PC-3 (cell line): ENCODE measurements at regions not wholly inside any gene's neighbourhood (a gene's known extent, or its start where the extent isn't known, plus 50 kb on each side); places are given as distances from the start of the nearest gene placed in this dataset.

Experiments
- ATAC-seq: fragments of 200-7000 bp; cut with Tn5 transposase; 2 replicates; pipeline ENCODE4 v1.9.1; 2020; ENCODE audit warnings: mild to moderate bottlenecking, moderate library complexity
- BruUV-seq: library from RNA; stranded (reverse); fragments of 400-500 nt; replicated peaks from 2 replicates; lab custom pipeline; 2021; lab: Mats Ljungman, UMichigan
- CTCF ChIA-PET: fragments of 300-600 bp; sonication (Branson Sonifier 250); formaldehyde crosslinking; loops from one replicate; lab custom pipeline; 2022; ENCODE audit warnings: antibody characterized with exemption; lab: Charles Lee
- POLR2A ChIA-PET: fragments of 300-600 bp; sonication (Branson Sonifier 250); formaldehyde crosslinking; loops from one replicate; lab custom pipeline; 2022; ENCODE audit warnings: antibody characterized with exemption; ENCODE audit not compliant: unreplicated experiment; lab: Charles Lee
- DNase-seq: peaks from one replicate; pipeline ENCODE4 v3.0.0-alpha.2; 2015
- H2AFZ ChIP-seq: fragments of 300-600 bp; sonication (generic); 2 replicates; pipeline ENCODE4 v1.6.0; 2016; ENCODE audit warnings: antibody characterized with exemption, low read length
- H3F3A ChIP-seq: fragments of 300-600 bp; sonication (generic); one replicate; pipeline ENCODE4 v1.6.0; 2017; ENCODE audit warnings: antibody characterized with exemption, low read length, control low read depth, mild to moderate bottlenecking; ENCODE audit not compliant: unreplicated experiment
- H3K27ac ChIP-seq: fragments of 300-600 bp; sonication (generic); 2 replicates; pipeline ENCODE4 v1.5.1; 2016; ENCODE audit warnings: mild to moderate bottlenecking, low read length
- H3K27me3 ChIP-seq: fragments of 300-600 bp; sonication (generic); 2 replicates; pipeline ENCODE4 v1.6.1; 2016; ENCODE audit warnings: low read length, mixed read lengths
- H3K36me3 ChIP-seq: fragments of 300-600 bp; sonication (generic); 2 replicates; pipeline ENCODE4 v1.6.1; 2016; ENCODE audit warnings: low read depth, mixed run types, low read length, mixed read lengths
- H3K4me1 ChIP-seq: fragments of 300-600 bp; sonication (generic); 2 replicates; pipeline ENCODE4 v1.5.1; 2016; ENCODE audit warnings: low read length; ENCODE audit not compliant: insufficient read depth
- H3K4me2 ChIP-seq: fragments of 300-600 bp; sonication (generic); 2 replicates; pipeline ENCODE4 v1.6.0; 2016; ENCODE audit warnings: low read length
- H3K4me3 ChIP-seq: fragments of 300-600 bp; sonication (generic); 2 replicates; pipeline ENCODE4 v1.5.1; 2016; ENCODE audit warnings: mild to moderate bottlenecking, low read length, mixed read lengths
- H3K79me2 ChIP-seq: fragments of 300-600 bp; sonication (generic); 2 replicates; pipeline ENCODE4 v1.6.1; 2017; ENCODE audit warnings: low read length, mixed read lengths
- H3K9ac ChIP-seq: fragments of 300-600 bp; sonication (generic); 2 replicates; pipeline ENCODE4 v1.6.0; 2016; ENCODE audit warnings: mild to moderate bottlenecking, low read length
- H3K9me2 ChIP-seq: fragments of 300-600 bp; sonication (generic); replicated peaks from 2 replicates; pipeline ENCODE4 v1.6.1; 2016; ENCODE audit warnings: mixed run types, low read length, mixed read lengths
- H3K9me3 ChIP-seq: fragments of 300-600 bp; sonication (generic); 2 replicates; pipeline ENCODE4 v1.6.1; 2016; ENCODE audit warnings: low read length, mixed read lengths
- H4K20me1 ChIP-seq: fragments of 300-600 bp; sonication (generic); 2 replicates; pipeline ENCODE4 v1.6.1; 2016; ENCODE audit warnings: low read length, mixed read lengths
- CTCF ChIP-seq: fragments of 300-600 bp; sonication (generic); conservative IDR thresholded peaks from 2 replicates; pipeline ENCODE4 v1.5.1; 2017; ENCODE audit warnings: antibody characterized with exemption, low read depth, mild to moderate bottlenecking, low read length
- EZH2 ChIP-seq: fragments of 300-600 bp; sonication (generic); IDR thresholded peaks from one replicate; pipeline ENCODE4 v1.6.1; 2017; ENCODE audit warnings: antibody characterized with exemption, mild to moderate bottlenecking, low read length; ENCODE audit not compliant: unreplicated experiment
- EZH2phosphoT487 ChIP-seq: fragments of 300-600 bp; sonication (generic); IDR thresholded peaks from 2 replicates; pipeline ENCODE4 v1.6.1; 2018; ENCODE audit warnings: mild to moderate bottlenecking, antibody characterized with exemption, low read length, borderline replicate concordance
- intact Hi-C: fragments of 100-400 bp; cut with micrococcal nuclease; formaldehyde crosslinking; loops from 2 replicates; pipeline ENCODE4 v1.9.0; 2023

- H3K79me2 ChIP-seq: no peaks in the 10 kb centered on the region
- no peak overlapping the region for H3K27ac ChIP-seq
- ATAC-seq (no peak), DNase-seq (no peak)
- ChIA-PET POLR2A (no interaction called here), CTCF (no interaction called here)
- H3K9me3 ChIP-seq: 0 out of 2 replicates have a peak, but pooled peaks cover 4% of the 10 kb centered on the region
- BruUV-seq: no TSS peak
- no peaks in the 10 kb centered on the region for H3K9me2 ChIP-seq
- H3K27me3 ChIP-seq: no peaks in the 10 kb centered on the region
- no peaks in the 10 kb centered on the region for H3F3A ChIP-seq
- H3K4me3 ChIP-seq: no peak overlapping the region
- no peak overlapping the region for H2AFZ ChIP-seq
- no peaks in the 10 kb centered on the region for H3K36me3 ChIP-seq
- no peak overlapping the region for H3K4me2 ChIP-seq
- TF ChIP-seq EZH2 (no peak), CTCF (no peak), EZH2phosphoT487 (no peak)
- intact Hi-C loops: no loop called here
- no peaks in the 10 kb centered on the region for H3K4me1 ChIP-seq
- H3K9ac ChIP-seq: no peak overlapping the region
- no peaks in the 10 kb centered on the region for H4K20me1 ChIP-seq
Measured at GRCh38 chr14:87233806-87234384, 759.1 kb downstream of the GALC start.

GRCh38 chr14:87233266-87233665, 759.7 kb downstream of the GALC start:
- POLR2A ChIA-PET: no interaction called here
- Histone ChIP-seq H3K27me3 (no peaks in the 10 kb centered on the region), H4K20me1 (no peaks in the 10 kb centered on the region), H3K36me3 (no peaks in the 10 kb centered on the region), H3K4me2 (no peak overlapping the region), H3F3A (no peaks in the 10 kb centered on the region), H3K79me2 (no peaks in the 10 kb centered on the region), H3K9me2 (no peaks in the 10 kb centered on the region), H2AFZ (no peak overlapping the region), H3K4me3 (no peak overlapping the region), H3K9ac (no peak overlapping the region), H3K9me3 (0 out of 2 replicates have a peak, but pooled peaks cover 4% of the 10 kb centered on the region), H3K4me1 (no peaks in the 10 kb centered on the region), H3K27ac (no peak overlapping the region)
- no peak for TF ChIP-seq EZH2
- CTCF ChIA-PET: no interaction called here
- intact Hi-C loops: no loop called here
- ATAC-seq (no peak), DNase-seq (no peak)
- no TSS peak for BruUV-seq

GRCh38 chr14:87231336-87232026, 761.5 kb downstream of the GALC start:
- Histone ChIP-seq H3K36me3 (no peaks in the 10 kb centered on the region), H3K9ac (no peak overlapping the region), H3K27ac (no peak overlapping the region), H4K20me1 (no peaks in the 10 kb centered on the region), H3K4me3 (no peak overlapping the region), H3K9me3 (0 out of 2 replicates have a peak, but pooled peaks cover 4% of the 10 kb centered on the region), H3K79me2 (no peaks in the 10 kb centered on the region), H3K4me2 (no peak overlapping the region), H3K27me3 (no peaks in the 10 kb centered on the region), H3F3A (no peaks in the 10 kb centered on the region), H2AFZ (no peak overlapping the region), H3K4me1 (no peaks in the 10 kb centered on the region), H3K9me2 (no peaks in the 10 kb centered on the region)
- BruUV-seq: no TSS peak
- no peak for TF ChIP-seq CTCF
- TF ChIP-seq EZH2phosphoT487: no peak
- TF ChIP-seq EZH2: no peak
- ATAC-seq: no peak
- ChIA-PET POLR2A (no interaction called here), CTCF (no interaction called here)
- intact Hi-C loops: no loop called here
- DNase-seq: no peak
